Sigmoid colon (tissue), 6 donors: ENCODE measurements at regions not wholly inside any gene's neighbourhood (a gene's known extent, or its start where the extent isn't known, plus 50 kb on each side); places are given as distances from the start of the nearest gene placed in this dataset.
"Not testable (repeated sequence)": the region's sequence is repeated elsewhere in the genome, so short reads cannot be mapped to it uniquely, and the experiment has no call there.

Experiments used
- DNase-seq: peaks from one replicate; pipeline ENCODE4 v3.0.0-alpha.2; 2019
- H3K27ac ChIP-seq, 4 donors: fragments of 200-600 bp; sonication (generic); one replicate each; pipeline ENCODE4 v1.5.1; 2016 to 2019; ENCODE audit warnings: mild to moderate bottlenecking in 1 of 4
- H3K27me3 ChIP-seq, 3 donors: fragments of 200-600 bp; sonication (generic); one replicate each; pipeline ENCODE4 v1.5.1; 2019; ENCODE audit warnings: mild to moderate bottlenecking in 1 of 3
- H3K36me3 ChIP-seq, 4 donors: fragments of 200-600 bp; sonication (generic); one replicate each; pipeline ENCODE4 v1.5.1; 2016 to 2019
- H3K4me1 ChIP-seq, 4 donors: fragments of 200-600 bp; sonication (generic); one replicate each; pipeline ENCODE4 v1.5.1; 2017 to 2019
- H3K4me3 ChIP-seq, 4 donors: fragments of 200-600 bp; sonication (generic); one replicate each; pipeline ENCODE4 v1.5.1; 2017 to 2019; ENCODE audit warnings: mild to moderate bottlenecking in 2 of 4, moderate library complexity in 1 of 4
- H3K9me3 ChIP-seq, 4 donors: fragments of 200-600 bp in 3 of 4; sonication (generic) in 3 of 4; one replicate each; pipeline versions ENCODE4 v1.5.1 to v1.6.1; 2013 to 2019
- WGBS, 2 donors: extraction: QIAGEN DNeasy Blood & Tissue Kit; methylation state at CpG; one replicate each; pipeline ENCODE4 v1.1.7; 2013; 5-methylcytosine and 5-hydroxymethylcytosine counted together
- intact Hi-C: fragments of 100-400 bp; cut with DNase I; formaldehyde crosslinking; loops from one replicate; pipeline ENCODE4 v1.15.1; 2023
- donor health status: healthy with polysubstance abuse.
- donor health status: healthy.

DNA sequence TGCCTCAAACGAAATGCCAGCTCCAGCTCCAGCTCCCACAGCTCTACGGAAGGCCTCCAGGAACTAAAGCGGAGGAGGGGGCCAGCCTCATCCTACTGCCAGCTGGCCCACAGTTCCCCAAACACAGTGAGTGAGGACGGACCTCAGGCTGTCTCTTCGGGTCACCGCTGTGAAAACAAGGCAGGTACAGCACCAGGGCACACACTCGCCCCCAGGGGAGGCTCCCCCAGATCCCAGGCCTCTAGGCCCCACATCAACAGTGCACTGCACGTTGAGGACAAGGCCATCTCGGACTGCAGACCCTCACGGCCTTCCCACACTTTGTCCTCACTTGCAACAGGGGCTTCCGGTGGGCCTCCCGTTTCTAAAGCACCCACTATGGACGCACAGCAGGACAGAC lies 95.0 kb downstream of the GTF2H2C_2 start:
- H3K36me3 ChIP-seq, H3K9me3 ChIP-seq, intact Hi-C loops, H3K4me1 ChIP-seq, H3K27me3 ChIP-seq, DNase-seq, H3K4me3 ChIP-seq, H3K27ac ChIP-seq: not testable (repeated sequence)
- 86% methylated on average over 6 of the region's 13 CpGs; no CpG with 5 or more reads in 1 of the 2 donors for WGBS, 2 donors

DNA sequence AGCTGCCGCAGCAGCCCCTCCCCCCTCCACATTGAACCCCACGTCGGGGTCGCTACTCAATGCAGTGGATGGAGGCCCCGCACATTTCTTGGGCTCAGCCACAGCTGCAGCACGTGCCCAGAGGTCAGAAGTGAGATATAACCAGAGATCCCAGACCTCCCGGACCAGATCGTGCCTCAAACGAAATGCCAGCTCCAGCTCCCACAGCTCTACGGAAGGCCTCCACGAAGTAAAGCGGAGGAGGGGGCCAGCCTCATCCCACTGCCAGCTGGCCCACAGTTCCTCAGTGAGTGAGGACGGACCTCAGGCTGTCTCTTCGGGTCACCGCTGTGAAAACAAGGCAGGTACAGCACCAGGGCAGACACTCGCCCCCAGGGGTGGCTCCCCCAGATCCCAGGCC lies 95.6 kb downstream of the GTF2H2C_2 start:
- H3K9me3 ChIP-seq, intact Hi-C loops, H3K4me1 ChIP-seq, H3K27ac ChIP-seq, H3K4me3 ChIP-seq, H3K27me3 ChIP-seq, H3K36me3 ChIP-seq: not testable (repeated sequence)
- DNase-seq = peak; percentile 13
- WGBS, 2 donors = 90 to 93% methylated on average over 10 to 16 of the region's 16 CpGs
